Mucosa of stomach (tissue), 1 donor: ENCODE measurements at regions not wholly inside any gene's neighbourhood (a gene's known extent, or its start where the extent isn't known, plus 50 kb on each side); places are given as distances from the start of the nearest gene placed in this dataset.
"Not testable (repeated sequence)": the region's sequence is repeated elsewhere in the genome, so short reads cannot be mapped to it uniquely, and the experiment has no call there.

Source experiments
- H3K27me3 ChIP-seq: one replicate; pipeline ENCODE4 v1.7.0; 2013; ENCODE audit warnings: mild to moderate bottlenecking, low read length; ENCODE audit not compliant: control insufficient read depth, insufficient read depth
- H3K36me3 ChIP-seq: one replicate; pipeline ENCODE4 v1.7.0; 2013; ENCODE audit warnings: low read length; ENCODE audit not compliant: control insufficient read depth, insufficient read depth
- H3K4me1 ChIP-seq: one replicate; pipeline ENCODE4 v1.7.0; 2013; ENCODE audit warnings: mild to moderate bottlenecking, low read length; ENCODE audit not compliant: control insufficient read depth, insufficient read depth
- H3K4me3 ChIP-seq: one replicate; pipeline ENCODE4 v1.7.0; 2013; ENCODE audit warnings: low read length
- H3K9ac ChIP-seq: one replicate; pipeline ENCODE4 v1.7.0; 2013; ENCODE audit warnings: mild to moderate bottlenecking, low read length, moderate library complexity
- H3K9me3 ChIP-seq: one replicate; pipeline ENCODE4 v1.7.0; 2013; ENCODE audit warnings: mild to moderate bottlenecking, low read length, moderate library complexity; ENCODE audit not compliant: control insufficient read depth
- donor health status: Pancreatic carcinoma.

- no peak overlapping the region for H3K4me3 ChIP-seq
- no peaks in the 10 kb centered on the region for H3K4me1 ChIP-seq
- H3K9me3 ChIP-seq: no peaks in the 10 kb centered on the region
- H3K27me3 ChIP-seq: no peaks in the 10 kb centered on the region
- H3K9ac ChIP-seq: no peak overlapping the region
- no peaks in the 10 kb centered on the region for H3K36me3 ChIP-seq
Measured at GRCh38 chr5:116964438-116964837, 389.8 kb upstream of the SEMA6A start.

DNA sequence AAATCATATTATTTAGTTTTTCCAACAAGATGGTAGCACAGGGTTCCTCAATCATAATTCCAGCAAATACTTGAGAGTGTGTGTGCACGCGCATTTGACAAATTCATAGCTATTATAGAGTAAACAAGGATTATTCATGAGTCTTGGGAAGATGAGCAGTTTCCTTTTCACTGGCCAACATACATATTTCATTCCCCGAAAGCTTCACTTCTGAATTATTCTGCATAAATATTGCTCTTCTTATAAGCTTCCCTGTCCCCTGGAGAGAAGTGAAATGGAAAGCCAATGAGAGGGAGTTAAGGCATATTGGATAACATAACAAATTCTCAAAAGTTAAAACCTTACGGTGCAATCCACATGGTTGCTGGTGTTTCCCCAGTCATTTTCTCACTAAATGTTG is 386.4 kb upstream of the SEMA6A start:
- no peaks in the 10 kb centered on the region for H3K9me3 ChIP-seq
- H3K36me3 ChIP-seq: no peaks in the 10 kb centered on the region
- H3K27me3 ChIP-seq: no peaks in the 10 kb centered on the region
- H3K9ac ChIP-seq: no peak overlapping the region
- H3K4me3 ChIP-seq: no peak overlapping the region
- no peaks in the 10 kb centered on the region for H3K4me1 ChIP-seq

DNA sequence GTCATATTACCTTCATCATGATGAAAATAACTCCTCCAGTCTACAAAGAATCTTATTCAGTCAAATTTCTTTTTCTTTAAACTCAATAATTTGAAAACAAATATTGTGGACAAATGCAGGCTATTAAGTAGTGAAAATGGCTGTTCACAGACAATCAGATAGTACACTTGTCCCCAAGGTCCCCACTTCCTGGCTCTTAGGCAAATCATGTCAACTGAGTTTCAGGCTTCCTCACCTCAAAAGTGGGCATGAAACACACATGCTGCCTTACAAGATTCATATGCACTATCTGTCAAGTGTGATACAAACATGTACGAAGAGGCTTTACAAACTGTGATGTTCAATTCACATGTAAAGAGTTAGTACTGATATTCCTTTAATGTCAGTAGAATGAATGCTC is 385.2 kb upstream of the SEMA6A start:
- Histone ChIP-seq H3K36me3 (no peaks in the 10 kb centered on the region), H3K4me1 (no peaks in the 10 kb centered on the region), H3K9me3 (no peaks in the 10 kb centered on the region)

GRCh38 chr5:116953251-116953930 is 378.8 kb upstream of the SEMA6A start:
- H3K9ac ChIP-seq: no peak overlapping the region
- H3K9me3 ChIP-seq: no peaks in the 10 kb centered on the region
- no peak overlapping the region for H3K4me3 ChIP-seq
- H3K36me3 ChIP-seq: no peaks in the 10 kb centered on the region
- H3K4me1 ChIP-seq: no peaks in the 10 kb centered on the region
- H3K27me3 ChIP-seq: no peaks in the 10 kb centered on the region

More for the DNA sequence above, 385.2 kb upstream of the SEMA6A start:
- Histone ChIP-seq H3K4me3 (no peak overlapping the region), H3K9ac (no peak overlapping the region), H3K27me3 (no peaks in the 10 kb centered on the region)

GRCh38 chr5:116951219-116951618 is 376.6 kb upstream of the SEMA6A start:
- no peak overlapping the region for H3K9ac ChIP-seq
- no peaks in the 10 kb centered on the region for H3K9me3 ChIP-seq
- no peak overlapping the region for H3K4me3 ChIP-seq
- H3K4me1 ChIP-seq: no peaks in the 10 kb centered on the region
- no peaks in the 10 kb centered on the region for H3K36me3 ChIP-seq
- no peaks in the 10 kb centered on the region for H3K27me3 ChIP-seq

DNA sequence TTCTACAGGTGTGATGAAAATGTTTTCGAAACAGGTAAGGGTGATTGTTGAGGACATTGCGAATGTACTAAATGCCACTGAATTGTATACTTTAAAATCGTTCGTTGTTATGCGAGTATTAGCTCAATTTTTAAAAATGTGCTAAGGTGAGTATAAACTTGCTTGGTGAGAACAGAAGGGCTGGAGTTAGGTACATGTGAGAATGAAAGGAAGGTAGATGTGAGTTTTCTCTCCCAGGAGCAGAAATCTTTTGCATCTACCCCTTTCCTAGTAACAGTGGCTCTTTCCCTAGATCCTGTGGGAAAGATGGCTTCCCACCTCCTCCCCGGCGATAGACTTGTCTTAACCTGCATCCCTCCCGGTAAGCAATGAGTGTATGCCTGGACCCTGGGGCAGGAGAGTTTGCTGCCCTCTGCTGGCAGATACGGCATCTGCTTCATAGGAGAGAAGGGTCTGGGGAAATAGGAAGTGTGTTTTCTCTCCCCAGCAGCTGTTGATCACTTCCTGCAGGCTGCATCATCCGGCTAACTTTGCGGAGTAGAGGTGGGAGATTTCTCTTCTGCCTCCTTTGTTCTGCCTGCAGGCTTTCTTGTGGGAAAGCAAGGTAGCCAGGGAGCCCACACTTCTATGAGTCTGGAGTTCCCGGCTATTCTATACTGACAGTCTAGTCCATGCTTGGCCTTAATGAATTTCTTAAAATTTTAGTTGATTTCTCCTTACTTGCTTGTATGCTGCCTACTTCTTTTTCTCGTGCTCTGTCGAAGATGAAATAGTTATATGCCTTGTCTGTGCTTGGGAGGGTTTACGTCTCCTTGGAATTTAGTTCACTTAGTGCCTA is 373.3 kb upstream of the SEMA6A start:
- Histone ChIP-seq H3K27me3 (no peaks in the 10 kb centered on the region), H3K4me1 (no peaks in the 10 kb centered on the region), H3K4me3 (no peak overlapping the region), H3K36me3 (no peaks in the 10 kb centered on the region), H3K9ac (no peak overlapping the region), H3K9me3 (no peaks in the 10 kb centered on the region)

DNA sequence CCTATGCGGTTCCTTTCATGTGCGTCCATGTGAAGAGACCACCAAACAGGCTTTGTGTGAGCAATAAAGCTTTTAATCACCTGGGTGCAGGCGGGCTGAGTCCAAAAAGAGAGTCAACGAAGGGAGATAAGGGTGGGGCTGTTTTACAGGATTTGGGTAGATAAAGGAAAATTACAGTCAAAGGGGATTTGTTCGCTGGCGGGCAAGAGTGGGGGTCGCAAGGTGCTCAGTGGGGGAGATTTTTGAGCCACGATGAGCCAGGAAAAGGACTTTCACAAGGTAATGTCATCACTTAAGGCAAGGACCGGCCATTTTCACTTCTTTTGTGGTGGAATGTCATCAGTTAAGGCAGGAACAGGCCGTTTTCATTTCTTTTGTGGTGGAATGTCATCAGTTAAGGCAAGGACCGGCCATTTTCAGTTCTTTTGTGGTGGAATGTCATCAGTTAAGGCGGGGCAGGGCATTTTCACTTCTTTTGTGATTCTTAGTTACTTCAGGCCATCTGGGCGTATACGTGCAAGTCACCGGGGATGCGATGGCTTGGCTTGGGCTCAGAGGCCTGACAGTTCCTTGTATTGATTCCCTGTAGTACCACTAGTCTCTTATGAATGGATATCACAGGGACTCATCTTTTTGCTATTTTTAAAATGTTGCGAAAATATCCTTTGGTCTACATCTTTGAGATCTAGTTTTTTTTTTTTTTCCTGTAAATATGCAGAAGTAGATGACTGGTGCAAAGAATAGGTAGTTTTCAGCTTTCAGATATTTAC is 371.2 kb upstream of the SEMA6A start:
- not testable (repeated sequence) for H3K4me3 ChIP-seq, H3K36me3 ChIP-seq, H3K9me3 ChIP-seq, H3K27me3 ChIP-seq, H3K4me1 ChIP-seq, H3K9ac ChIP-seq

- Histone ChIP-seq H3K27me3 (no peaks in the 10 kb centered on the region), H3K36me3 (no peaks in the 10 kb centered on the region)
Measured at GRCh38 chr5:116944183-116944582, 369.6 kb upstream of the SEMA6A start.

DNA sequence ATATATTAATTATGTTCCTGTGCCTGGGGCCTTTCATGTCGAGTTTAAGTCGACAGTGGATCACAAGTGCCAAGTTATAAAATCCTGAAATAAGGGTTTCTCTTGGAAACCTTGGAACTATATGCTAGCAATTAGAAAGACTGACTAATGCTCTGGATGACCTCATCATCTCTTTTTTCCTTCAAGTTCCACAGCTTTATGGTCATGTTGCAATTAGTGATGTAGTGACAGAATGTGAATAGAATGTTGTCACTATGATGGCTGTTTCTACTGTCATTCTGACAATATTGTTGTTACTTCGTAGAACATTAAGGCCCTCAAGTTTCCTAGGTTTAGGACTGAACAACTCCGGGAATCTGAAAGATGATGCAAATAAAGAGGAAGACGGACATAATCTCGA is 368.0 kb upstream of the SEMA6A start:
- Histone ChIP-seq H3K36me3 (no peaks in the 10 kb centered on the region), H3K9me3 (no peaks in the 10 kb centered on the region), H3K4me1 (no peaks in the 10 kb centered on the region), H3K4me3 (no peak overlapping the region), H3K27me3 (no peaks in the 10 kb centered on the region), H3K9ac (no peak overlapping the region)

More at GRCh38 chr5:116944183-116944582, 369.6 kb upstream of the SEMA6A start:
- Histone ChIP-seq H3K4me1 (no peaks in the 10 kb centered on the region), H3K9me3 (no peaks in the 10 kb centered on the region), H3K4me3 (no peak overlapping the region), H3K9ac (no peak overlapping the region)

DNA sequence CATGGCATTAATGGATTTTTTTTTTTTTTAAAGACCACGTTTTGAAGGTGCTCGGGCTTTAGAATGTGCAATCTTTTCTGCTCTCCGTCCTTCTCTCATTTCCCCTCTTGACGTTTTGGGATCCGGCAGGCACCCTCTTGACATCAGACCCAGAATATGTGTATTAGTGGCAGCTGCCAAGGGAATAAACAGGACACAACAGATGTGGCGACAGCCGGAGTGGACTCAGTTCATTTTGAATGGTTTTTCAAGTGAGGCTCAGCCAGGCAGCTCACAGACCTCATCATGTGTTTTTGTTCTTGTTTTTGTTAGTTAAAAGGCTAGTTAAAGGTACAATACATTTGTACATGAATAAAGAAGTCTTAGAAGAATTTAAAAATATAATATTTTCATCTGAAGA is 365.0 kb upstream of the SEMA6A start:
- Histone ChIP-seq H3K4me1 (no peaks in the 10 kb centered on the region), H3K36me3 (no peaks in the 10 kb centered on the region), H3K4me3 (no peak overlapping the region), H3K9me3 (no peaks in the 10 kb centered on the region), H3K9ac (no peak overlapping the region), H3K27me3 (no peaks in the 10 kb centered on the region)

- Histone ChIP-seq H3K4me3 (no peak overlapping the region), H3K9me3 (no peaks in the 10 kb centered on the region), H3K4me1 (no peaks in the 10 kb centered on the region), H3K9ac (no peak overlapping the region), H3K36me3 (no peaks in the 10 kb centered on the region), H3K27me3 (no peaks in the 10 kb centered on the region)
Measured at GRCh38 chr5:116938488-116938887, 363.9 kb upstream of the SEMA6A start.

GRCh38 chr5:116935561-116936162 is 361.0 kb upstream of the SEMA6A start:
- Histone ChIP-seq H3K36me3 (no peaks in the 10 kb centered on the region), H3K9me3 (no peaks in the 10 kb centered on the region), H3K4me3 (no peak overlapping the region), H3K9ac (no peak overlapping the region), H3K27me3 (no peaks in the 10 kb centered on the region), H3K4me1 (no peaks in the 10 kb centered on the region)
